HG02678 (cell line): ENCODE measurements at regions not wholly inside any gene's neighbourhood (a gene's known extent, or its start where the extent isn't known, plus 50 kb on each side); places are given as distances from the start of the nearest gene placed in this dataset.
"Not testable (repeated sequence)": the region's sequence is repeated elsewhere in the genome, so short reads cannot be mapped to it uniquely, and the experiment has no call there.

ENCODE experiments used
- ATAC-seq: cut with Tn5 transposase; IDR thresholded peaks from one replicate; pipeline ENCODE4 v1.9.1; 2021; ENCODE audit warnings: mild to moderate bottlenecking, moderate library complexity; ENCODE audit not compliant: unreplicated experiment

DNA sequence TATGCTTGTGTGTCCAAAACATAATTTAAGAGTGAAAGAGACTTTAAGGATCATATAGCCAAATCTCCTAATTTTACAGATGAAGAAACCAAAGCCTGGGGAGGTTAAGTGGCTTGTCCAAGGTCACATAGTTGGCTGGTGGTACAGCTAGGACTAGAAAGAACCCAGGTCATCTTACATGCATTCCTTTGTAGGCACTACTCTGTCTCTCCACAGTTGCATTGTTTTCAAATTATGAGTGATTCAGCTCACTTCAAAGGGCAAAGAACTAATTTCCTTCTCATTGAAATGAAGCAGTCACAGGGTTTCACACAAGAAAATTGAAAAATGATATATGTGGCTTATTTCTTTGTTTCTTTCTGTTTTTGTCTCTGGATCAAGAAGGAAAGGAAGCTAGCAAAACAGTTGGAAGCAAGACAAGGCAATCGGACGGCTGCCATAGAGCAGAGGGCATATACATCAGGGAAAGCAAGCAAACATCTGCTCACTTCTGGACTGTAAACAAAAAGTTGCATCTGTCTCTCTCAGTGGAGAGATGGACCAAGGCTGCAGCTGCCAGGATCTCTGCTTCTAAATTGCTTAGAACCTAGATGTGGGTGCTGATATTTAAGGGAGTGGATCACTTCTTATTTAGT lies 107.5 kb upstream of the AMOT start:
- no peak for ATAC-seq

DNA sequence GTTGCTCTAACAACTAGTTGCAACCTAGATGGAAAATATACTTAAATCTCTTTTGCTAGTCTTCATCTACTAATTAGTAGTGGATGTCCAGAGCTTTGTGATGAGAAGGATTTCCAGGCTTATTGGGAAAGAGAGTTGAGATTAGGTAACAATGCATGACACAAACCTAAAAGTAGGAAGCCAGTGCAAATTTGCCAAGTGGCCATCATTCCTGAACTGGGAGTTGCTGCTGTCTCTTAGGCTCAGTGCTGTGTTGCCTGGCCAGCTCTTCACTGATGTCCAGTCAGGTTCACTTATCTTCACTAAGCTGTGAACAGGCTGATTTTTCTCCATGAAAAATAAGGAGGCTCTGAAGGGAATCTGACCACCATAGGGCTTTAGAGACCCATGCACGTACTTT lies 105.6 kb upstream of the AMOT start:
- ATAC-seq, result no peak

DNA sequence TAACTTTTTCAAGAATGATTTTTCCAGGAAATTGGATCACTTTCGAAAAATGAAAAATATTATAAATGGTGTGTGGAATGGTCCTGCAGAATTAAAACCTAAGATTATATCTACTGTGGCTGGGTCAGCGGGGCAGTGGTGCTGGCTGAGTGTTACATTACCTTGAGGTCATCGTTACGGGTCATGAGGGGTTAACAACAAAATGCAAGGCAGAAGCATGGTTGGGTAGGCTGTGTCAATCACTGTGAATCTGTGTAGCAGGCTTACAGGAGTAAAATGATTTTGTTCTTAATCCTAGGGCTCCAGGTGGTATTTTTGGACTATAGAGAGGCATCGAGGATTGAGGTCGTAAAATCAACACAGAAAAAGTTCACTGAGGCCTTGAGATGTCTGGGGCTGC lies 105.2 kb upstream of the AMOT start:
- ATAC-seq, result no peak

DNA sequence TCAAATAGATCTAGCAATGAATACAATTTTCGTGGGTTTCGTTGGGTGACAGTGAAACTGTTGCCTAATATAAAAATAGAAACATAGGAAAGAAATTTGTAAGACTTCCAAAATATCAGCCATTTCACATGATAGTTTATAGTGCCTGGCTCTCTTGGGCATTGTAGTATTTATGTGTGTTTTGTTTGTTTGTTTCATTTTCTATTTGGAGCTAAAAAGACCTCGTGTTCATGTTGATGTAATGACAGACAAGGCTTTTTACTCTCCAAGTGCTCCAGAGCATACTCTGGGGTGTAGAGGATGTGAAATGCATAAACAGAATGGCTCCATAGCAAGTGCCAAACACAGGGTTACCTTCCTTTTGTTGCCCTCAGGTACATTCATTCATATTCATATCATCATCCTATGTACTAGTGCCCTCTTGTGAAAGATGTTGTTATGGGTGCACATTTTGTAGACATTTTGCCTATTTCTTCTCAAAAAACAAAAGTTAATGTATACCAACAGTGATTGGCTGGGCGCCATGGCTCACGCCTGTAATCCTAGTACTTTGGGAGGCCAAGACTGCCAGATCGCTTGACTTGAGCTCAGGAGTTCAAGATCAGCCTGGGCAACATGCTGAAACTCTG lies 100.7 kb upstream of the AMOT start:
- no peak for ATAC-seq

DNA sequence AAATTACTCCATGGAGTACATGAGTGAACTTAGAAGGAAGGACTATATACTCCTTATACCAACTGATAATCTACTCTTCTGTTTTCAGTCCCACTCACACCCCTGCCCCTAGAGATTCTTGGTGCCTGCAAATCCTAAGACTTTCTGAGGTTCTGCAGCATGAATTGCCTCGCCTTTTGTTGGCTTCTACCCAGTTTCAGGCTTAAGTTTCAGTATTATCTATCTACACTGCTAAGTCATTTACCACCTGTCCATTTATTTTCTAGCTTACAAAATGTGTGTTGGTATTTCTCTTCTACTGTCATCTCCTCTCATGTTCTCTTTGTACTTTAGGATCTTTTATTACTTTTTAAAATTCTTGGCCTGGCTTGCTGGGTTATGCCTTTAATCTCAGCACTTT lies 94.4 kb upstream of the AMOT start:
- no peak for ATAC-seq

DNA sequence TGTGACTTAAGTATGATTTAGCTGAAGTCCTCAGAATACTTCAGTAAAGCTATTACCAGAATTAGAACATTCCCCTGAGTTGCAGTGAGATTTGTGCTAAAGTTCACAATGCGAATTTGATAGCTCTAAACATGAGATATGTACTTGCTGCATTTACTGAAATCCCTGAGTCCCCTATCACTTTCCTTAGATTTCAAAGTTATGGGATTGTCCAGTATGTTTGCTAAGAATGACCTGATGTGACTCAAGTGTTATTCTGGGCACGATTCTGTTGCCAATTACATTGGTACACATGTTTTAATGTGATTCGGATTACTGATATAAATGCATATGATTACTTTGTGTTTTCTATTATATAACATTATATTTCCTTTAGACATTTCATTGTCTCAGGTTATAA lies 91.3 kb upstream of the AMOT start:
- ATAC-seq, result no peak

DNA sequence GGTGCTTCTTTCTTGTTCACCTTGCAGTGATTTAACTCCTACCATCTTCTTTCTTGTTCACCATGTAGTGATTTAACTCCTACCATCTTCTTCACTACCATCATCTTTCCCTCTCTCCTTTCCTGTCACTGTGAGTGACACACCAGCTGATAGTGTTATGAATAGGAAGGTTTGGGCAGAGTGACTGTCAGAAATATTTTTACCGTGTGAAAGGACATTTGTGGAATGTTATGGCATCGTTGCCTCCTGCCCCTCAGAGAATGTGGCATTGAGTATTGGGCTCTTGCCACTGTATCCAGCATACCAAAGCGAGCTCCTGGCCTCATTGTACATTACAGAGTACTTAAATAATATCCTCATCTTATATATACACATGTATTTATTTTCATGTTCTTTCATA lies 90.8 kb upstream of the AMOT start:
- ATAC-seq, result no peak

DNA sequence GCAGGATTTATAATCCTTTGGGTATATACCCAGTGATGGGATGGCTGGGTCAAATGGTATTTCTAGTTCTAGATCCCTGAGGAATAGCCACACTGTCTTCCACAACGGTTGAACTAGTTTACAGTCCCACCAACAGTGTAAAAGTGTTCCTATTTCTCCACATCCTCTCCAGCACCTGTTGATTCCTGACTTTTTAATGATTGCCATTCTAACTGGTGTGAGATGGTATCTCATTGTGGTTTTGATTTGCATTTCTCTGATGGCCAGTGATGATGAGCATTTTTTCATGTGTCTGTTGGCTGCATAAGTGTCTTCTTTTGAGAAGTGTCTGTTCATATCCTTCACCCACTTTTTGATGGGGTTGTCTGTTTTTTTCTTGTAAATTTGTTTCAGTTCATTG lies 82.8 kb upstream of the AMOT start:
- not testable (repeated sequence) for ATAC-seq

DNA sequence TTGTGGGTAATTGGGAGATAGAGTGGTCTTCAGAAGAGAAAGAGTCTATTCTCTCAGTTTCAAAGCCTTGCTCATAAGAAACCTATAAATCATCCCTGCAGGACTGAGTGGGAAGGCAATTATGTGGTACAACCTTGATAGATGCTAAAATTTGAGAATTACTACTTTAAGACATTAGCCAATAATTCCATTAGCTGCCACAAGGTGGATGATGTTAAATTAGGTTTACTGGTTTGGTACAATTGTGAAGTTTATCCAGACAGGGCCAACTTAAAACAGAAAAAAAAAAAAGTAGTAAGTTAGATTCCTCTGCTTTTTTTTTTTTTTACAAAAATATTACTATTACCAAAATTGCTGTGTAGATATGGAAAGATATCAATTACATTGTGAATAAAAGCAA lies 73.2 kb upstream of the AMOT start:
- no peak for ATAC-seq

DNA sequence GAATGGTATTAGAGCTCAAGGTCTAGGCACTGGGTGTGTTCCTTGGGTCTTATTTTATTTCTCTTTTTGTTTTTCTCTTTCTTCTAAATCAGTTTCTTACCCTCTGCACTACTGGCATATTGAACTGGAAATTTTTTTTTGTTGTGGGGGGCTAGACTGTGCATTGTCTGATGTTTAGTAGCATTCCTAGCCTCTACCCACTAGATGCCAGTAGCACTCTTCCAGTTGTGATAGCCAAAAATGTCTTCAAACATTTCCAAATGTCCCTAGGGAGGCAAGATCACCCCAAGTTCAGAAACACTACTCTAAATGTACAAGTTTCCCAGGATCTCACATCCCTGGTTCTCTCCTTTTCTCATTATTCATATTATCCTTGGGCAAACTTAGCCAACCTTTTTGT lies 69.8 kb upstream of the AMOT start:
- no peak for ATAC-seq

DNA sequence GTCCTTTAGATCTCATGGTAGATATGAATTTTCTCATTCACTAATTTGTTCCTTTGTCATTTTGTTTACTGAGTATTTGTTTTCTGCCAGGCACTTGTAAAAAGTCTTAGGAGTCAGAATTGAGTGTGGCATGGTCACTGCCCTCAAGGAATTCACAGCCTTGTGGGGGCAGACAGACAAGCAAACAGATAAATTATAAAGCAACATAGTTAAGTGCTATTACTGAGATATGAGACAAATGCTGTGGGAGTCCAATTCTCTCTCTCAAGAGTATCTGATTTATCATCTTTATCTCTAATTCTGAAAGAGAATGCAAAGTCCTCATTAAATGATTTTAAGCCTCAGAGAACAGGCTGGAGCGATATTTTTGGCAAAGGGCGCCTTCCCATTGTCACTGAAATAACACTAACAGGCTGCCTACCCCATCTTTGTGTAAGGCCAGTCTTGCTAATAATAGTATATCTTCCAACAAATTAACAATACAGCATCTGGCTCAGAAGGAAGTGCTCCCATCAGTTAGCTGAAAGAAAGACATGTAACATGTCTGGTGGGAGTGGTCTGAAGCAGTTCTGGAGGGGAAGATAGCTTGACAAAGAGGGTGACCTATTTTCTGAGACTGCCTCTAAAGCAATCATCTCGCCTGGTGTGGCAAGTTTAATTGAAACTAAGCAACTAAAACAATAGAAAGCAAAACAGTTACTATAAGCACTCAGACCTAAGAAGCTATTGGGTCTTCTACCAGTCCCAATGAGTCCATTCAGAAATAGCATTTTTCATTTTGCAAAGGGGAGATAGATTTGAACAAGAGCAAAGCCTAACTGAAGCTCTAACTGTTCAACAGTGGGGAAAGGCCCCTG lies 61.5 kb upstream of the AMOT start:
- ATAC-seq, result no peak

DNA sequence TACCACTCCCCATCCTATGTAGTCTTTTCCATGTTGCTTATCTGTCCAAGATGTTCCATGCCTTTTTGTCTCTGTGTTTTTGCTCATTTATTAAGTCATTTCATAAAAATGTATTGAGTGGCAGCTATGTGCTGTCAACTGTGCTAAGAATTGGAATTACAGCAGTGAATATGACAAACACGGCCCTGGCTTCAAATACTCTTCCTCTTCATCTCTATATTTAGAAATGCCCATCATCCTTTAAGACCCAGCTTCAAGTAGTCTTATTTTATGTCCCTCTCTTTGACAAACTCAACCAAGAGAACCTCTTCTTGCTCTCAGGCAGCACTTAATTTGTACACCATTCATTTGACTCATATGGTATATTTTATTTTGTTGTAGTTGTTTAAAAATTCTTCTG lies 55.4 kb upstream of the AMOT start:
- no peak for ATAC-seq
